WTC11 (cell line): ENCODE measurements at regions not wholly inside any gene's neighbourhood (a gene's known extent, or its start where the extent isn't known, plus 50 kb on each side); places are given as distances from the start of the nearest gene placed in this dataset.

Source experiments
- ATAC-seq: fragments of 200-7000 bp; cut with Tn5 transposase; 2 replicates; pipeline ENCODE4 v1.10.0; 2021; ENCODE audit warnings: mild to moderate bottlenecking, moderate library complexity
- CTCF ChIA-PET: fragments of 300-600 bp; sonication (Branson Sonifier 250); formaldehyde crosslinking; loops from one replicate; lab custom pipeline; 2021; ENCODE audit warnings: antibody characterized with exemption; lab: Charles Lee
- POLR2A ChIA-PET: fragments of 350-600 bp; sonication (Branson Sonifier 250); formaldehyde crosslinking; loops from one replicate; lab custom pipeline; 2021; ENCODE audit warnings: antibody characterized with exemption; lab: Charles Lee
- DNase-seq: peaks from one replicate; pipeline ENCODE4 v3.0.0; 2021; ENCODE audit warnings: low spot score
- H3K27ac Mint-ChIP-seq: 2 replicates; pipeline ENCODE4 v1.8.0; 2021; ENCODE audit warnings: mixed read lengths
- H3K27me3 Mint-ChIP-seq: 2 replicates; pipeline ENCODE4 v1.8.0; 2021; ENCODE audit warnings: low read depth, mild to moderate bottlenecking, moderate library complexity, mixed read lengths
- H3K36me3 Mint-ChIP-seq: 2 replicates; pipeline ENCODE4 v1.8.0; 2021; ENCODE audit warnings: mixed read lengths
- H3K4me1 Mint-ChIP-seq: 2 replicates; pipeline ENCODE4 v1.8.0; 2022; ENCODE audit warnings: mixed read lengths
- H3K4me3 Mint-ChIP-seq: 2 replicates; pipeline ENCODE4 v1.8.0; 2021; ENCODE audit warnings: mild to moderate bottlenecking, moderate library complexity, mixed read lengths
- H3K9me3 Mint-ChIP-seq: 2 replicates; pipeline ENCODE4 v1.8.0; 2021; ENCODE audit warnings: mixed read lengths
- CBFB ChIP-seq: sonication (generic); formaldehyde crosslinking; IDR thresholded peaks from 2 replicates; pipeline ENCODE4 v1.8.1; 2022; ENCODE audit warnings: mild to moderate bottlenecking, low read depth, missing genetic modification reagents
- CREM ChIP-seq: sonication (generic); formaldehyde crosslinking; IDR thresholded peaks from 2 replicates; pipeline ENCODE4 v1.8.1; 2022; ENCODE audit warnings: mild to moderate bottlenecking, missing genetic modification reagents, moderate library complexity
- ELF4 ChIP-seq: sonication (generic); formaldehyde crosslinking; IDR thresholded peaks from 2 replicates; pipeline ENCODE4 v1.8.1; 2022; ENCODE audit warnings: low read depth, mild to moderate bottlenecking, moderate library complexity, missing genetic modification reagents
- GABPB1 ChIP-seq: sonication (generic); formaldehyde crosslinking; IDR thresholded peaks from 2 replicates; pipeline ENCODE4 v1.8.1; 2023; ENCODE audit warnings: mild to moderate bottlenecking, missing genetic modification reagents
- HMGA2 ChIP-seq: fragments of 250-450 bp; sonication (Bioruptor Pico); IDR thresholded peaks from 2 replicates; pipeline ENCODE4 v1.4.0; 2021; ENCODE audit warnings: mild to moderate bottlenecking, moderate library complexity
- NR3C1 ChIP-seq: sonication (generic); formaldehyde crosslinking; conservative IDR thresholded peaks from 2 replicates; pipeline ENCODE4 v1.8.1; 2023; ENCODE audit warnings: low read depth, mild to moderate bottlenecking, missing genetic modification reagents
- SOX15 ChIP-seq: fragments of 250-450 bp; sonication (Bioruptor Pico); IDR thresholded peaks from 2 replicates; pipeline ENCODE4 v1.9.0; 2021; ENCODE audit warnings: mild to moderate bottlenecking
- ZNF416 ChIP-seq: fragments of 250-450 bp; sonication (Bioruptor Pico); IDR thresholded peaks from 2 replicates; pipeline ENCODE4 v1.9.0; 2021; ENCODE audit warnings: mild to moderate bottlenecking, inconsistent platforms
- TF ChIP-seq, protein P1 (sequence below): fragments of 250-450 bp; sonication (Bioruptor Pico); IDR thresholded peaks from 2 replicates; pipeline ENCODE4 v1.8.0; 2021; ENCODE audit warnings: mild to moderate bottlenecking
- TF ChIP-seq, protein P2 (sequence below): fragments of 250-450 bp; sonication (Bioruptor Pico); conservative IDR thresholded peaks from 2 replicates; pipeline ENCODE4 v1.9.0; 2021; ENCODE audit warnings: mild to moderate bottlenecking
- TF ChIP-seq, protein P3 (sequence below): sonication (generic); formaldehyde crosslinking; IDR thresholded peaks from 2 replicates; pipeline ENCODE4 v1.8.1; 2022; ENCODE audit warnings: low read depth, mild to moderate bottlenecking, moderate library complexity, missing genetic modification reagents, borderline replicate concordance
- TF ChIP-seq, protein P4 (sequence below): sonication (generic); formaldehyde crosslinking; IDR thresholded peaks from 2 replicates; pipeline ENCODE4 v1.8.1; 2023; ENCODE audit warnings: mild to moderate bottlenecking, missing genetic modification reagents
- TF ChIP-seq, protein P5 (sequence below): sonication (generic); formaldehyde crosslinking; IDR thresholded peaks from 2 replicates; pipeline ENCODE4 v1.8.1; 2022; ENCODE audit warnings: missing genetic modification reagents, borderline replicate concordance
- TF ChIP-seq, protein P6 (sequence below): sonication (generic); formaldehyde crosslinking; conservative IDR thresholded peaks from 2 replicates; pipeline ENCODE4 v1.8.1; 2023; ENCODE audit warnings: mild to moderate bottlenecking, low read depth, missing genetic modification reagents, moderate library complexity
- TF ChIP-seq, protein P7 (sequence below): fragments of 250-450 bp; sonication (Bioruptor Pico); IDR thresholded peaks from 2 replicates; pipeline ENCODE4 v1.9.0; 2021; ENCODE audit warnings: moderate library complexity, mild to moderate bottlenecking, inconsistent platforms, borderline replicate concordance
- TF ChIP-seq, protein P8 (sequence below): sonication (generic); formaldehyde crosslinking; IDR thresholded peaks from 2 replicates; pipeline ENCODE4 v1.8.1; 2023; ENCODE audit warnings: mild to moderate bottlenecking, missing genetic modification reagents
- TF ChIP-seq, protein P9 (sequence below): sonication (generic); formaldehyde crosslinking; IDR thresholded peaks from 2 replicates; pipeline ENCODE4 v1.8.0; 2022; ENCODE audit warnings: mild to moderate bottlenecking, missing genetic modification reagents

DNA sequence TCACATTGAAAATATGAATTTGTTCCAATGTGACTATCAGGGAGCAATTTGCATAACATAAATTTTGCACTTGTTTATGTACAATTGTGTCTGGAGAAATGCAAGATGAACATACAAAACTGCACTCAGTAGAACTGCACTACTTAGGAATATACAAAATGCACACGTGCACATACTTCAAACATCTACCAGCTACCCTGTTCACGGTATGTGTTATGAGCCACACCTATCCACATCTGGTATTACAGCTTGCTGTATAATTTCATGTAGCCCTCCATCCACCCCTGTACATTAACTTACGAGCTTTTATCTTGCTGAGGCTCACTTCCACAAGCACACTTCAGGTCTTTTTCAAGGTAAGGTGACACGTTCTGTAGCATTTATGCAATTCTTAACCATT, 373.5 kb upstream of the ZEB2 start:
- Mint-ChIP-seq H3K4me1 (peaks cover 40% of the 10 kb centered on the region), H3K9me3 (no peaks in the 10 kb centered on the region), H3K36me3 (no peaks in the 10 kb centered on the region; the same call in 1 of the 2 replicates)
- ChIA-PET CTCF (no interaction called here), POLR2A (no interaction called here)
- DNase-seq = no peak
- TF ChIP-seq, protein P1, sequence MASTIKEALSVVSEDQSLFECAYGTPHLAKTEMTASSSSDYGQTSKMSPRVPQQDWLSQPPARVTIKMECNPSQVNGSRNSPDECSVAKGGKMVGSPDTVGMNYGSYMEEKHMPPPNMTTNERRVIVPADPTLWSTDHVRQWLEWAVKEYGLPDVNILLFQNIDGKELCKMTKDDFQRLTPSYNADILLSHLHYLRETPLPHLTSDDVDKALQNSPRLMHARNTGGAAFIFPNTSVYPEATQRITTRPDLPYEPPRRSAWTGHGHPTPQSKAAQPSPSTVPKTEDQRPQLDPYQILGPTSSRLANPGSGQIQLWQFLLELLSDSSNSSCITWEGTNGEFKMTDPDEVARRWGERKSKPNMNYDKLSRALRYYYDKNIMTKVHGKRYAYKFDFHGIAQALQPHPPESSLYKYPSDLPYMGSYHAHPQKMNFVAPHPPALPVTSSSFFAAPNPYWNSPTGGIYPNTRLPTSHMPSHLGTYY (CRISPR knock-in tag) = no peak
- TF ChIP-seq, protein P2, sequence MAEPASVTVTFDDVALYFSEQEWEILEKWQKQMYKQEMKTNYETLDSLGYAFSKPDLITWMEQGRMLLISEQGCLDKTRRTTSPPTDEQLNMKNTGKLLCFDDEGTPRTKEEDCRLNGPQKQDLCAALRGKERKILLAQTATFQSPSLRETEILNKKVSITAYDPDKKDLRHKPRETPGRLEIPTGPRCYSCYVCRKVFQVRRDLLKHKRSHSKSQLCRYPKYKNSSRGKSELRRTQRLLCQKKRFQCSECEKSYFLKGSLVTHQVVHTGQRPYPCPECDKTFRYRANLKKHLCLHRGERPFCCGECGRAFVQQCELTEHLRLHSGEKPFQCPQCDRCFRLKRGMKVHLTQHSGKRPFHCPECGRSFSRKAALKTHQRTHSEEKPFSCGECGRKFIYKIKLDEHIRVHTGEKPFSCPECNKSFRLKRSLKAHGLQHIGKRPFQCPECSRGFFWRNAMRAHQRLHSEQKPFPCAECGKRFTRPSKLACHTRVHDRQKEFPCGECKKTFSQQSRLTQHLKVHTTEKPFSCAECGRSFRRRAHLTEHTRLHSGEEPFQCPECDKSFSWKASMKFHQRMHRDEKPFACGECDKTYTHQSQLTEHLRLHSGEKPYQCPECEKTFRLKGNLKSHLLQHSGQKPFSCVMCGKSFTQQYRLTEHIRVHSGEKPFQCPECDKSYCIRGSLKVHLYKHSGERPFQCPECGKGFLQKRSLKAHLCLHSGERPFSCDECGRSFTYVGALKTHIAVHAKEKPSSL = no peak
- no peak for TF ChIP-seq ELF4 (CRISPR knock-in tag)
- TF ChIP-seq, protein P3, sequence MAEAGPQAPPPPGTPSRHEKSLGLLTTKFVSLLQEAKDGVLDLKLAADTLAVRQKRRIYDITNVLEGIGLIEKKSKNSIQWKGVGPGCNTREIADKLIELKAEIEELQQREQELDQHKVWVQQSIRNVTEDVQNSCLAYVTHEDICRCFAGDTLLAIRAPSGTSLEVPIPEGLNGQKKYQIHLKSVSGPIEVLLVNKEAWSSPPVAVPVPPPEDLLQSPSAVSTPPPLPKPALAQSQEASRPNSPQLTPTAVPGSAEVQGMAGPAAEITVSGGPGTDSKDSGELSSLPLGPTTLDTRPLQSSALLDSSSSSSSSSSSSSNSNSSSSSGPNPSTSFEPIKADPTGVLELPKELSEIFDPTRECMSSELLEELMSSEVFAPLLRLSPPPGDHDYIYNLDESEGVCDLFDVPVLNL (CRISPR knock-in tag) = no peak
- TF ChIP-seq, protein P4, sequence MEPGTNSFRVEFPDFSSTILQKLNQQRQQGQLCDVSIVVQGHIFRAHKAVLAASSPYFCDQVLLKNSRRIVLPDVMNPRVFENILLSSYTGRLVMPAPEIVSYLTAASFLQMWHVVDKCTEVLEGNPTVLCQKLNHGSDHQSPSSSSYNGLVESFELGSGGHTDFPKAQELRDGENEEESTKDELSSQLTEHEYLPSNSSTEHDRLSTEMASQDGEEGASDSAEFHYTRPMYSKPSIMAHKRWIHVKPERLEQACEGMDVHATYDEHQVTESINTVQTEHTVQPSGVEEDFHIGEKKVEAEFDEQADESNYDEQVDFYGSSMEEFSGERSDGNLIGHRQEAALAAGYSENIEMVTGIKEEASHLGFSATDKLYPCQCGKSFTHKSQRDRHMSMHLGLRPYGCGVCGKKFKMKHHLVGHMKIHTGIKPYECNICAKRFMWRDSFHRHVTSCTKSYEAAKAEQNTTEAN (CRISPR knock-in tag) = no peak
- TF ChIP-seq HMGA2 (CRISPR knock-in tag) = no peak
- no peak for TF ChIP-seq NR3C1
- TF ChIP-seq, protein P5, sequence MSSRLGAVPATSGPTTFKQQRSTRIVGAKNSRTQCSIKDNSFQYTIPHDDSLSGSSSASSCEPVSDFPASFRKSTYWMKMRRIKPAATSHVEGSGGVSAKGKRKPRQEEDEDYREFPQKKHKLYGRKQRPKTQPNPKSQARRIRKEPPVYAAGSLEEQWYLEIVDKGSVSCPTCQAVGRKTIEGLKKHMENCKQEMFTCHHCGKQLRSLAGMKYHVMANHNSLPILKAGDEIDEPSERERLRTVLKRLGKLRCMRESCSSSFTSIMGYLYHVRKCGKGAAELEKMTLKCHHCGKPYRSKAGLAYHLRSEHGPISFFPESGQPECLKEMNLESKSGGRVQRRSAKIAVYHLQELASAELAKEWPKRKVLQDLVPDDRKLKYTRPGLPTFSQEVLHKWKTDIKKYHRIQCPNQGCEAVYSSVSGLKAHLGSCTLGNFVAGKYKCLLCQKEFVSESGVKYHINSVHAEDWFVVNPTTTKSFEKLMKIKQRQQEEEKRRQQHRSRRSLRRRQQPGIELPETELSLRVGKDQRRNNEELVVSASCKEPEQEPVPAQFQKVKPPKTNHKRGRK (CRISPR knock-in tag) = no peak
- TF ChIP-seq CBFB = no peak
- no peak for TF ChIP-seq CREM (CRISPR knock-in tag)
- TF ChIP-seq, protein P6, sequence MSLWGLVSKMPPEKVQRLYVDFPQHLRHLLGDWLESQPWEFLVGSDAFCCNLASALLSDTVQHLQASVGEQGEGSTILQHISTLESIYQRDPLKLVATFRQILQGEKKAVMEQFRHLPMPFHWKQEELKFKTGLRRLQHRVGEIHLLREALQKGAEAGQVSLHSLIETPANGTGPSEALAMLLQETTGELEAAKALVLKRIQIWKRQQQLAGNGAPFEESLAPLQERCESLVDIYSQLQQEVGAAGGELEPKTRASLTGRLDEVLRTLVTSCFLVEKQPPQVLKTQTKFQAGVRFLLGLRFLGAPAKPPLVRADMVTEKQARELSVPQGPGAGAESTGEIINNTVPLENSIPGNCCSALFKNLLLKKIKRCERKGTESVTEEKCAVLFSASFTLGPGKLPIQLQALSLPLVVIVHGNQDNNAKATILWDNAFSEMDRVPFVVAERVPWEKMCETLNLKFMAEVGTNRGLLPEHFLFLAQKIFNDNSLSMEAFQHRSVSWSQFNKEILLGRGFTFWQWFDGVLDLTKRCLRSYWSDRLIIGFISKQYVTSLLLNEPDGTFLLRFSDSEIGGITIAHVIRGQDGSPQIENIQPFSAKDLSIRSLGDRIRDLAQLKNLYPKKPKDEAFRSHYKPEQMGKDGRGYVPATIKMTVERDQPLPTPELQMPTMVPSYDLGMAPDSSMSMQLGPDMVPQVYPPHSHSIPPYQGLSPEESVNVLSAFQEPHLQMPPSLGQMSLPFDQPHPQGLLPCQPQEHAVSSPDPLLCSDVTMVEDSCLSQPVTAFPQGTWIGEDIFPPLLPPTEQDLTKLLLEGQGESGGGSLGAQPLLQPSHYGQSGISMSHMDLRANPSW = no peak
- TF ChIP-seq GABPB1 (CRISPR knock-in tag) = no peak
- TF ChIP-seq, protein P7, sequence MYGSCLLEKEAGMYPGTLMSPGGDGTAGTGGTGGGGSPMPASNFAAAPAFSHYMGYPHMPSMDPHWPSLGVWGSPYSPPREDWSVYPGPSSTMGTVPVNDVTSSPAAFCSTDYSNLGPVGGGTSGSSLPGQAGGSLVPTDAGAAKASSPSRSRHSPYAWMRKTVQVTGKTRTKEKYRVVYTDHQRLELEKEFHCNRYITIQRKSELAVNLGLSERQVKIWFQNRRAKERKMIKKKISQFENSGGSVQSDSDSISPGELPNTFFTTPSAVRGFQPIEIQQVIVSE (CRISPR knock-in tag) = no peak
- TF ChIP-seq, protein P8, sequence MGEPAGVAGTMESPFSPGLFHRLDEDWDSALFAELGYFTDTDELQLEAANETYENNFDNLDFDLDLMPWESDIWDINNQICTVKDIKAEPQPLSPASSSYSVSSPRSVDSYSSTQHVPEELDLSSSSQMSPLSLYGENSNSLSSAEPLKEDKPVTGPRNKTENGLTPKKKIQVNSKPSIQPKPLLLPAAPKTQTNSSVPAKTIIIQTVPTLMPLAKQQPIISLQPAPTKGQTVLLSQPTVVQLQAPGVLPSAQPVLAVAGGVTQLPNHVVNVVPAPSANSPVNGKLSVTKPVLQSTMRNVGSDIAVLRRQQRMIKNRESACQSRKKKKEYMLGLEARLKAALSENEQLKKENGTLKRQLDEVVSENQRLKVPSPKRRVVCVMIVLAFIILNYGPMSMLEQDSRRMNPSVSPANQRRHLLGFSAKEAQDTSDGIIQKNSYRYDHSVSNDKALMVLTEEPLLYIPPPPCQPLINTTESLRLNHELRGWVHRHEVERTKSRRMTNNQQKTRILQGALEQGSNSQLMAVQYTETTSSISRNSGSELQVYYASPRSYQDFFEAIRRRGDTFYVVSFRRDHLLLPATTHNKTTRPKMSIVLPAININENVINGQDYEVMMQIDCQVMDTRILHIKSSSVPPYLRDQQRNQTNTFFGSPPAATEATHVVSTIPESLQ = no peak
- no peak for TF ChIP-seq SOX15
- TF ChIP-seq ZNF416 (CRISPR knock-in tag) = no peak
- TF ChIP-seq, protein P9, sequence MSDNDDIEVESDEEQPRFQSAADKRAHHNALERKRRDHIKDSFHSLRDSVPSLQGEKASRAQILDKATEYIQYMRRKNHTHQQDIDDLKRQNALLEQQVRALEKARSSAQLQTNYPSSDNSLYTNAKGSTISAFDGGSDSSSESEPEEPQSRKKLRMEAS (CRISPR knock-in tag) = no peak
- TF ChIP-seq, all 79 proteins: peak for 0
- Mint-ChIP-seq H3K27ac (no peak overlapping the region), H3K4me3 (no peak overlapping the region), H3K27me3 (no peaks in the 10 kb centered on the region)
- no peak for ATAC-seq
